SK-N-SH treated with all-trans-retinoic acid at 6 μM for 48 hours (cell line): ENCODE measurements at regions not wholly inside any gene's neighbourhood (a gene's known extent, or its start where the extent isn't known, plus 50 kb on each side); places are given as distances from the start of the nearest gene placed in this dataset.

Experiments used
- ATAC-seq: fragments of 200-7000 bp; cut with Tn5 transposase; 3 replicates; pipeline ENCODE4 v1.9.1; 2020; ENCODE audit warnings: mild to moderate bottlenecking, moderate library complexity
- ARNTL ChIP-seq: fragments of 450-650 bp; formaldehyde crosslinking; IDR thresholded peaks from 2 replicates; pipeline ENCODE4 v1.5.0; 2020; ENCODE audit warnings: low read depth, mild to moderate bottlenecking, moderate library complexity, borderline replicate concordance
- BACH2 ChIP-seq: fragments of 250-450 bp; sonication (Bioruptor Pico); IDR thresholded peaks from 2 replicates; pipeline ENCODE4 v1.9.0; 2021; ENCODE audit warnings: mild to moderate bottlenecking, borderline replicate concordance
- CREB5 ChIP-seq: fragments of 250-450 bp; sonication (Bioruptor Pico); IDR thresholded peaks from 2 replicates; pipeline ENCODE4 v1.5.1; 2020; ENCODE audit warnings: low read depth, mild to moderate bottlenecking, moderate library complexity
- CSDC2 ChIP-seq: fragments of 250-450 bp; sonication (Bioruptor Pico); IDR thresholded peaks from 2 replicates; pipeline ENCODE4 v1.5.0; 2020; ENCODE audit warnings: mild to moderate bottlenecking, moderate library complexity
- CSRNP3 ChIP-seq: fragments of 250-450 bp; sonication (Bioruptor Pico); IDR thresholded peaks from 2 replicates; pipeline ENCODE4 v1.5.1; 2021; ENCODE audit warnings: mild to moderate bottlenecking, moderate library complexity
- ESRRG ChIP-seq: fragments of 250-450 bp; sonication (Bioruptor Pico); IDR thresholded peaks from 2 replicates; pipeline ENCODE4 v1.6.1; 2021; ENCODE audit warnings: mild to moderate bottlenecking
- GLIS3 ChIP-seq: fragments of 250-450 bp; sonication (Bioruptor Pico); IDR thresholded peaks from 2 replicates; pipeline ENCODE4 v1.5.0; 2020; ENCODE audit warnings: mild to moderate bottlenecking, moderate library complexity
- ISL1 ChIP-seq: fragments of 250-450 bp; sonication (Bioruptor Pico); IDR thresholded peaks from 2 replicates; pipeline ENCODE4 v2.1.2; 2022; ENCODE audit warnings: mild to moderate bottlenecking, moderate library complexity
- OSR1 ChIP-seq: fragments of 250-450 bp; sonication (Bioruptor Pico); IDR thresholded peaks from 2 replicates; pipeline ENCODE4 v1.8.0; 2022; ENCODE audit warnings: moderate library complexity, mild to moderate bottlenecking, inconsistent platforms
- PATZ1 ChIP-seq: fragments of 250-450 bp; sonication (Bioruptor Pico); IDR thresholded peaks from 2 replicates; pipeline ENCODE4 v1.8.0; 2020; ENCODE audit warnings: mild to moderate bottlenecking, moderate library complexity, borderline replicate concordance
- POU6F1 ChIP-seq: fragments of 250-450 bp; sonication (Bioruptor Pico); IDR thresholded peaks from 2 replicates; pipeline ENCODE4 v1.8.0; 2021; ENCODE audit warnings: low read depth, mild to moderate bottlenecking, moderate library complexity, borderline replicate concordance
- RARB ChIP-seq: fragments of 250-450 bp; sonication (Bioruptor Pico); IDR thresholded peaks from 2 replicates; pipeline ENCODE4 v1.8.0; 2021; ENCODE audit warnings: mild to moderate bottlenecking, moderate library complexity
- SNAI2 ChIP-seq: fragments of 250-450 bp; sonication (Bioruptor Pico); IDR thresholded peaks from 2 replicates; pipeline ENCODE4 v1.5.0; 2020; ENCODE audit warnings: mild to moderate bottlenecking, moderate library complexity
- TCF4 ChIP-seq: fragments of 250-450 bp; sonication (Bioruptor Pico); IDR thresholded peaks from 2 replicates; pipeline ENCODE4 v1.8.0; 2021; ENCODE audit warnings: mild to moderate bottlenecking, moderate library complexity, borderline replicate concordance
- TOX ChIP-seq: fragments of 250-450 bp; sonication (Bioruptor Pico); IDR thresholded peaks from 2 replicates; pipeline ENCODE4 v1.8.0; 2021; ENCODE audit warnings: mild to moderate bottlenecking, moderate library complexity, borderline replicate concordance
- TSHZ2 ChIP-seq: fragments of 250-450 bp; sonication (Bioruptor Pico); IDR thresholded peaks from 2 replicates; pipeline ENCODE4 v1.5.0; 2020; ENCODE audit warnings: mild to moderate bottlenecking, moderate library complexity
- ZC3H10 ChIP-seq: fragments of 250-450 bp; sonication (Bioruptor Pico); IDR thresholded peaks from 2 replicates; pipeline ENCODE4 v1.5.1; 2021; ENCODE audit warnings: mild to moderate bottlenecking, moderate library complexity
- ZFP3 ChIP-seq: fragments of 250-450 bp; sonication (Bioruptor Pico); IDR thresholded peaks from 2 replicates; pipeline ENCODE4 v1.5.0; 2020; ENCODE audit warnings: mild to moderate bottlenecking, moderate library complexity
- ZFP30 ChIP-seq: fragments of 450-650 bp; formaldehyde crosslinking; IDR thresholded peaks from 2 replicates; pipeline ENCODE4 v1.5.0; 2022; ENCODE audit warnings: mild to moderate bottlenecking, moderate library complexity
- ZNF565 ChIP-seq: fragments of 450-650 bp; formaldehyde crosslinking; conservative IDR thresholded peaks from 2 replicates; pipeline ENCODE4 v1.5.0; 2020; ENCODE audit warnings: low read depth, mild to moderate bottlenecking, moderate library complexity
- ZNF8 ChIP-seq: fragments of 450-650 bp; formaldehyde crosslinking; IDR thresholded peaks from 2 replicates; pipeline ENCODE4 v1.5.0; 2020; ENCODE audit warnings: mild to moderate bottlenecking, moderate library complexity

- no peak for ATAC-seq
- TF ChIP-seq TOX: no peak
- no peak for TF ChIP-seq TCF4 (CRISPR knock-in tag)
- TF ChIP-seq POU6F1 (CRISPR knock-in tag): no peak
- no peak for TF ChIP-seq OSR1 (CRISPR knock-in tag)
- TF ChIP-seq CSDC2 (CRISPR knock-in tag): no peak
- TF ChIP-seq ZNF8 (CRISPR knock-in tag): no peak
- no peak for TF ChIP-seq RARB
Observed at GRCh38 chr9:99347568-99347967, 125.5 kb downstream of the SEC61B start.

GRCh38 chr9:99348289-99348688 lies 126.2 kb downstream of the SEC61B start:
- TF ChIP-seq POU6F1 (CRISPR knock-in tag) (no peak), GLIS3 (no peak), ESRRG (CRISPR knock-in tag) (no peak), SNAI2 (CRISPR knock-in tag) (no peak), CSRNP3 (CRISPR knock-in tag) (no peak), CSDC2 (CRISPR knock-in tag) (no peak), ZFP3 (no peak), RARB (no peak), ISL1 (CRISPR knock-in tag) (no peak), BACH2 (CRISPR knock-in tag) (no peak), ZNF8 (CRISPR knock-in tag) (no peak), TOX (no peak), ZC3H10 (CRISPR knock-in tag) (no peak), PATZ1 (CRISPR knock-in tag) (no peak), TCF4 (CRISPR knock-in tag) (no peak), OSR1 (CRISPR knock-in tag) (no peak), ZNF565 (CRISPR knock-in tag) (no peak), ZFP30 (CRISPR knock-in tag) (no peak), ARNTL (CRISPR knock-in tag) (no peak), TSHZ2 (CRISPR knock-in tag) (no peak)
- no peak for ATAC-seq

GRCh38 chr9:99349870-99350269 lies 127.8 kb downstream of the SEC61B start:
- ATAC-seq: no peak
- TF ChIP-seq CSRNP3 (CRISPR knock-in tag) (no peak), TSHZ2 (CRISPR knock-in tag) (no peak), ESRRG (CRISPR knock-in tag) (no peak), BACH2 (CRISPR knock-in tag) (no peak), CREB5 (CRISPR knock-in tag) (no peak), GLIS3 (no peak), ZFP3 (no peak), ISL1 (CRISPR knock-in tag) (no peak)
